ENCODE measurements at regions not wholly inside any gene's neighbourhood (a gene's known extent, or its start where the extent isn't known, plus 50 kb on each side); places are given as distances from the start of the nearest gene placed in this dataset.

DNA sequence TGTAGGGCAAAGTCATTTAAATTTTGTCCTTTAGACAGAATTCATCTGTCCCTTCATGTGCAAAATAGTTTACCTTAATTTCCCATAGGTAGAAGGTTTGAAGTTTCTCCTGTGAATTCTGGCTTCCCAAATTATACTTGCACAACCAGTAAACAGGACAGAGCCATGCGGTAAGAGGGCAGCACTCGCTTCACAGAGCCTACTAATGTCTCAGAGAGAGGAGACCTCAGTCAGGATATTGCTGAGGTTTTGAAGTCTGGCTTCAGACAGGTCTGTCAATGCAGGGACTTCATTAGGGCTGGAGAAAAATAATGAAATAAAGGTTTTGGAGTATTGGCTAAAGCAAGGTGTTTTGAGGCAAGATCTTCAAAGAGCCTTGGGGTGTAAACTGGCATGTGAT lies 91.4 kb downstream of the ANXA1 start:
- H3K4me1 ChIP-seq: no peaks in the 10 kb centered on the region
- 68 to 73% (median 69%) methylated on average over 2 of the region's 2 CpGs for WGBS, 4 donors
- H3K9me3 ChIP-seq: no peaks in the 10 kb centered on the region
- no peak for DNase-seq
- no peaks in the 10 kb centered on the region for H3K27me3 ChIP-seq
- intact Hi-C loops (cut with DNase I): no loop called here
- no peak overlapping the region for H3K4me3 ChIP-seq
- TF ChIP-seq, protein P1, sequence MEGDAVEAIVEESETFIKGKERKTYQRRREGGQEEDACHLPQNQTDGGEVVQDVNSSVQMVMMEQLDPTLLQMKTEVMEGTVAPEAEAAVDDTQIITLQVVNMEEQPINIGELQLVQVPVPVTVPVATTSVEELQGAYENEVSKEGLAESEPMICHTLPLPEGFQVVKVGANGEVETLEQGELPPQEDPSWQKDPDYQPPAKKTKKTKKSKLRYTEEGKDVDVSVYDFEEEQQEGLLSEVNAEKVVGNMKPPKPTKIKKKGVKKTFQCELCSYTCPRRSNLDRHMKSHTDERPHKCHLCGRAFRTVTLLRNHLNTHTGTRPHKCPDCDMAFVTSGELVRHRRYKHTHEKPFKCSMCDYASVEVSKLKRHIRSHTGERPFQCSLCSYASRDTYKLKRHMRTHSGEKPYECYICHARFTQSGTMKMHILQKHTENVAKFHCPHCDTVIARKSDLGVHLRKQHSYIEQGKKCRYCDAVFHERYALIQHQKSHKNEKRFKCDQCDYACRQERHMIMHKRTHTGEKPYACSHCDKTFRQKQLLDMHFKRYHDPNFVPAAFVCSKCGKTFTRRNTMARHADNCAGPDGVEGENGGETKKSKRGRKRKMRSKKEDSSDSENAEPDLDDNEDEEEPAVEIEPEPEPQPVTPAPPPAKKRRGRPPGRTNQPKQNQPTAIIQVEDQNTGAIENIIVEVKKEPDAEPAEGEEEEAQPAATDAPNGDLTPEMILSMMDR (IDR thresholded peaks at IDR 0.05): no peak
- no peak for TF ChIP-seq POLR2A (IDR thresholded peaks at IDR 0.05)
- H3K36me3 ChIP-seq: no peaks in the 10 kb centered on the region
- no peak for ATAC-seq
- H3K27ac ChIP-seq: no peak overlapping the region

DNA sequence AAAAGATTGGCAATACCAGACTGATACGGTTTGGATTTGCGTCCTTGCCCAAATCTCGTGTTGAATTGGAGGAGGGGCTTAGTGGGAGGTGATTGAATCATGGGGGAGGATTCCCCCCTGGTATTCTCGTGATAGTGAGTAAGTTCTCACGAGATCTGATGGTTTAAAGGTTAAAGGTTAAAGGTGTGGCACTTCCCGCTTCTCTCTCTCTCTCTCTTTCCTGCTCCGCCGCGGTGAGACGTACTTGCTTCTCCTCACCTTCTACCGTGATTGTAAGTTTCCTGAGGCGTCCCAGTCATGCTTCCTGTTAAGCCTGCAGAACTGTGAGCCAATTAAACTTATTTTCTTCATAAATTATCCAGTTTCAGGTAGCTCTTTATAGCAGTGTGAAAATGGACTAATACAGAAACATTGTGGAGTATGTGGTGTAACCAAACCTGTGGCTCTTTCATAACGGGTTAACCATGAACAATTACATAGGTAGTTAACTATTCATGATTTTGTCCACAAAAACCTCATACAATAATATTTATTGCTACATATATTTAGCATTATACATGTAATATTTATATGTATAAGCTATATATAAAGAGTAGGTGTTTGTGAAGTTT lies 107.5 kb downstream of the ANXA1 start:
- no peak for DNase-seq
- Histone ChIP-seq H3K27me3 (no peaks in the 10 kb centered on the region), H3K9me3 (no peaks in the 10 kb centered on the region), H3K27ac (no peak overlapping the region), H3K4me3 (no peak overlapping the region), H3K4me1 (no peaks in the 10 kb centered on the region), H3K36me3 (no peaks in the 10 kb centered on the region)
- WGBS, 4 donors: 80 to 86% (median 82%) methylated on average over 13 of the region's 13 CpGs
- intact Hi-C loops (cut with DNase I): no loop called here
- no peak for ATAC-seq
- TF ChIP-seq, protein P1 (IDR thresholded peaks at IDR 0.05): no peak
- TF ChIP-seq POLR2A (IDR thresholded peaks at IDR 0.05): no peak

DNA sequence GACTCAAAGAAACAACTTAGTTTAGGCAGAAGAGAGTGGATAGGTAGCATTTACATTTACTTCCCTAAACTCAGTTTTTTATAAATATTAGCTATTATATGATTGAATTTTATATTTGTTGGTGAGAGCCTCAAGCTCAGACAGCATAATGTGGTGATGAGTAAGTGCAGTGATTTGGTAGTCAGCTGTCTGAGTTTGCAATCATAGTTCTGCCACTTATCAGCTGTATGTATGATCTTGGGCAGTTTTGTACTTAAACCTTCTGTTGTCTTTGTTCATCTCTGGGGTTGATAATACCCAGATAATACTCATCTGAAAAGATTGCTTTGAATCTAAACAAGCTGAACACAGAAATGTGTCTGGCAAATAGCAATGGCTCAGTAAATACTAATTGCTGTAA lies 108.8 kb downstream of the ANXA1 start:
- H3K4me3 ChIP-seq: no peak overlapping the region
- no peaks in the 10 kb centered on the region for H3K9me3 ChIP-seq
- TF ChIP-seq POLR2A (IDR thresholded peaks at IDR 0.05): no peak
- TF ChIP-seq, protein P1 (IDR thresholded peaks at IDR 0.05): no peak
- no peak for DNase-seq
- H3K4me1 ChIP-seq: no peaks in the 10 kb centered on the region
- H3K27ac ChIP-seq: no peak overlapping the region
- intact Hi-C loops (cut with DNase I): no loop called here
- H3K36me3 ChIP-seq: no peaks in the 10 kb centered on the region
- no peaks in the 10 kb centered on the region for H3K27me3 ChIP-seq
- ATAC-seq: no peak

DNA sequence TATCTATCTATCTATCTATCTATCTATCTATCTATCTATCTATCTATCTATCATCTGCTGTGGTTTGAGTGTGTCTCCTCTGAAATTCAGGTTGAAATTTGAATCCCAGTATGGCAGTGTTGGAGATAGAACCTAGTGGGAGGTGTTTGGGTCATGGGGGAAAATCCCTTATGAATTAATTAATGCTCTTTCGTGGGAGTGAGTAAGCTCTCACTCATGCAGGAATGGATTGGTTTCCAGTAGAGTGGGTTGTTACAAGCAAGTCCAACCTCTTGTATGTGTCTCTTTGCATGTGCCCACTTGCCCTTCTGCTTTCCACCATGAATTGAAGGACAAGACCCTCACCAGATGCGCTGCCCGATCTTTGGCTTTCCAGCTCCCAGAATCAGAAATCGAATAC lies 113.0 kb downstream of the ANXA1 start:
- no peaks in the 10 kb centered on the region for H3K36me3 ChIP-seq
- no peak for DNase-seq
- H3K4me3 ChIP-seq: no peak overlapping the region
- intact Hi-C loops (cut with DNase I): loop anchor here in 3 of 10 donors (5.0 kb wide), 1 partner anchor 303 kb away; no protein-coding TSS in a partner anchor
- no peaks in the 10 kb centered on the region for H3K27me3 ChIP-seq
- H3K27ac ChIP-seq: no peak overlapping the region
- TF ChIP-seq POLR2A (IDR thresholded peaks at IDR 0.05): no peak
- TF ChIP-seq, protein P1 (IDR thresholded peaks at IDR 0.05): no peak
- no peak for ATAC-seq
- no peaks in the 10 kb centered on the region for H3K4me1 ChIP-seq
- H3K9me3 ChIP-seq: no peaks in the 10 kb centered on the region
- WGBS, 4 donors: 86 to 91% (median 90%) methylated on average over 4 of the region's 4 CpGs

Data from heart left ventricle (tissue), 16 donors.